ENCODE measurements at regions not wholly inside any gene's neighbourhood (a gene's known extent, or its start where the extent isn't known, plus 50 kb on each side); places are given as distances from the start of the nearest gene placed in this dataset.

GRCh38 chr10:78846071-78846470 lies 222.7 kb upstream of the ZMIZ1 start:
- no peak overlapping the region for H3K4me3 Mint-ChIP-seq (ENCODE audit: unreplicated experiment)
- peaks cover 2% of the 10 kb centered on the region for H3K36me3 Mint-ChIP-seq (ENCODE audit: low read depth)
- no peak for TF ChIP-seq CTCF (IDR thresholded peaks at IDR 0.05)
- no peaks in the 10 kb centered on the region for H3K4me1 Mint-ChIP-seq (ENCODE audit: low read depth)
- H3K9me3 Mint-ChIP-seq (ENCODE audit: low read depth): no peaks in the 10 kb centered on the region
- DNase-seq (ENCODE audit: low spot score): no peak
- no peak overlapping the region for H3K27ac Mint-ChIP-seq (ENCODE audit: unreplicated experiment)
- H3K27me3 Mint-ChIP-seq (ENCODE audit: low read depth): peaks cover 16% of the 10 kb centered on the region

GRCh38 chr10:78846760-78847159 lies 222.0 kb upstream of the ZMIZ1 start:
- DNase-seq (ENCODE audit: low spot score): no peak
- H3K9me3 Mint-ChIP-seq (ENCODE audit: low read depth): no peaks in the 10 kb centered on the region
- H3K27me3 Mint-ChIP-seq (ENCODE audit: low read depth): peaks cover 13% of the 10 kb centered on the region
- peaks cover 2% of the 10 kb centered on the region for H3K36me3 Mint-ChIP-seq (ENCODE audit: low read depth)
- no peaks in the 10 kb centered on the region for H3K4me1 Mint-ChIP-seq (ENCODE audit: low read depth)
- H3K27ac Mint-ChIP-seq (ENCODE audit: unreplicated experiment): no peak overlapping the region
- TF ChIP-seq CTCF (IDR thresholded peaks at IDR 0.05): no peak
- no peak overlapping the region for H3K4me3 Mint-ChIP-seq (ENCODE audit: unreplicated experiment)

GRCh38 chr10:78847485-78847884 lies 221.3 kb upstream of the ZMIZ1 start:
- TF ChIP-seq CTCF (IDR thresholded peaks at IDR 0.05): no peak
- H3K4me1 Mint-ChIP-seq (ENCODE audit: low read depth): no peaks in the 10 kb centered on the region
- H3K36me3 Mint-ChIP-seq (ENCODE audit: low read depth): peaks cover 2% of the 10 kb centered on the region
- H3K4me3 Mint-ChIP-seq (ENCODE audit: unreplicated experiment): no peak overlapping the region
- H3K27me3 Mint-ChIP-seq (ENCODE audit: low read depth): peaks cover 9% of the 10 kb centered on the region
- H3K9me3 Mint-ChIP-seq (ENCODE audit: low read depth): no peaks in the 10 kb centered on the region
- no peak for DNase-seq (ENCODE audit: low spot score)
- H3K27ac Mint-ChIP-seq (ENCODE audit: unreplicated experiment): no peak overlapping the region

- Mint-ChIP-seq H3K4me3 (ENCODE audit: unreplicated experiment) (no peak overlapping the region), H3K27ac (ENCODE audit: unreplicated experiment) (no peak overlapping the region), H3K36me3 (ENCODE audit: low read depth) (no peaks in the 10 kb centered on the region), H3K4me1 (ENCODE audit: low read depth) (no peaks in the 10 kb centered on the region), H3K9me3 (ENCODE audit: low read depth) (no peaks in the 10 kb centered on the region), H3K27me3 (ENCODE audit: low read depth) (peaks cover 9% of the 10 kb centered on the region)
- no peak for TF ChIP-seq CTCF (IDR thresholded peaks at IDR 0.05)
- DNase-seq (ENCODE audit: low spot score): no peak
Measured at GRCh38 chr10:78849115-78849514, 219.7 kb upstream of the ZMIZ1 start.

GRCh38 chr10:78849731-78850130 lies 219.0 kb upstream of the ZMIZ1 start:
- no peaks in the 10 kb centered on the region for H3K9me3 Mint-ChIP-seq (ENCODE audit: low read depth)
- no peak for DNase-seq (ENCODE audit: low spot score)
- no peak overlapping the region for H3K4me3 Mint-ChIP-seq (ENCODE audit: unreplicated experiment)
- TF ChIP-seq CTCF (IDR thresholded peaks at IDR 0.05): no peak
- no peak overlapping the region for H3K27ac Mint-ChIP-seq (ENCODE audit: unreplicated experiment)
- no peaks in the 10 kb centered on the region for H3K4me1 Mint-ChIP-seq (ENCODE audit: low read depth)
- no peaks in the 10 kb centered on the region for H3K36me3 Mint-ChIP-seq (ENCODE audit: low read depth)
- peaks cover 9% of the 10 kb centered on the region for H3K27me3 Mint-ChIP-seq (ENCODE audit: low read depth)
